ENCODE measurements at regions not wholly inside any gene's neighbourhood (a gene's known extent, or its start where the extent isn't known, plus 50 kb on each side); places are given as distances from the start of the nearest gene placed in this dataset.

DNA sequence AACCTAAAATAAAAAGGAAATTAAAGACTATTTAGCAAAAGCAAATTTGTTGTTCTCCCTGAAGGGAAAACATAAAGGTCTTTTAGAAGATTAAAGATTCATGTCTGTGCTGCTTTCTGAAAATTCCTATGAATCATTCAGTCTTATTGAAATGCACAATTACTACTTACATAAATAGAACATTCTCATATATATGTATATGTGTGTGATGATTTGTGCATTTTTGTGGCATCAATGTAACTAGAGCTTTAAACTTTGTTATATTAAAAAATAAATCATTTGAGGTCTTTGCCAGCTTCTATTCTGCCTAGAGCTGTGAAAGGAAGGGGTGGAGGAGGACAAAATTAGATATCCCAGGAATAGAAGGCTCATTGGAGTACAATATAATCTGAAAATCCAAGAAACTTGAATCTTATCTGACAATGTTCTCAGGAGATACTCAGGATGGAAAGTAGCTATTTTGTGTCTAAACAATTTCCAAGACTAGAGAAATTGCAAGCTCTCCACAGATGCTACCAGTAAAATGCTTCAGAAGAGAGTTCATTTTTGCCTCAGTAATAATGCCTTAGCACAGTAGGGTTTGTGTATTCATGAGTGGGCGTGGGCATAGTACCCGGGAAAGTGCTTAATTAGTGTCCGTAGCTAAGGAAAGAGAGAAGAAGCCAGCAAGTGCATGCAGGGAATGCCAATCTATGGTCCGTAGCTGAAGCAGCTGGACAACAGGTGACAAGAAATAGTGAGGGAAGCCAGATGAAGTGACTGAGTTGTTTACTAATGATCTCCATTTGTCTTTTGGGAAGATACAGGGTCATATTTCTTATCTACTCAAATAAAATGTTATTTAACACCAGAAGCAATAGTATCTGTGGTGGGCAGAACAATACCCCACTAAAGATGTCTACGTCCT is 395.5 kb upstream of the NBEA start:
- DNase-seq (ENCODE audit: low read depth), result no peak
- TF ChIP-seq, protein P1, sequence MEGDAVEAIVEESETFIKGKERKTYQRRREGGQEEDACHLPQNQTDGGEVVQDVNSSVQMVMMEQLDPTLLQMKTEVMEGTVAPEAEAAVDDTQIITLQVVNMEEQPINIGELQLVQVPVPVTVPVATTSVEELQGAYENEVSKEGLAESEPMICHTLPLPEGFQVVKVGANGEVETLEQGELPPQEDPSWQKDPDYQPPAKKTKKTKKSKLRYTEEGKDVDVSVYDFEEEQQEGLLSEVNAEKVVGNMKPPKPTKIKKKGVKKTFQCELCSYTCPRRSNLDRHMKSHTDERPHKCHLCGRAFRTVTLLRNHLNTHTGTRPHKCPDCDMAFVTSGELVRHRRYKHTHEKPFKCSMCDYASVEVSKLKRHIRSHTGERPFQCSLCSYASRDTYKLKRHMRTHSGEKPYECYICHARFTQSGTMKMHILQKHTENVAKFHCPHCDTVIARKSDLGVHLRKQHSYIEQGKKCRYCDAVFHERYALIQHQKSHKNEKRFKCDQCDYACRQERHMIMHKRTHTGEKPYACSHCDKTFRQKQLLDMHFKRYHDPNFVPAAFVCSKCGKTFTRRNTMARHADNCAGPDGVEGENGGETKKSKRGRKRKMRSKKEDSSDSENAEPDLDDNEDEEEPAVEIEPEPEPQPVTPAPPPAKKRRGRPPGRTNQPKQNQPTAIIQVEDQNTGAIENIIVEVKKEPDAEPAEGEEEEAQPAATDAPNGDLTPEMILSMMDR (IDR thresholded peaks at IDR 0.05; ENCODE audit: insufficient read depth, low read length, poor library complexity, severe bottlenecking), result no peak
- Histone ChIP-seq H3K4me3 (ENCODE audit: low read depth, low read length) (no peak overlapping the region), H3K36me3 (ENCODE audit: control insufficient read depth, insufficient read depth, low read length) (no peaks in the 10 kb centered on the region), H3K27me3 (ENCODE audit: control insufficient read depth, insufficient read depth, low read length) (no peaks in the 10 kb centered on the region)

DNA sequence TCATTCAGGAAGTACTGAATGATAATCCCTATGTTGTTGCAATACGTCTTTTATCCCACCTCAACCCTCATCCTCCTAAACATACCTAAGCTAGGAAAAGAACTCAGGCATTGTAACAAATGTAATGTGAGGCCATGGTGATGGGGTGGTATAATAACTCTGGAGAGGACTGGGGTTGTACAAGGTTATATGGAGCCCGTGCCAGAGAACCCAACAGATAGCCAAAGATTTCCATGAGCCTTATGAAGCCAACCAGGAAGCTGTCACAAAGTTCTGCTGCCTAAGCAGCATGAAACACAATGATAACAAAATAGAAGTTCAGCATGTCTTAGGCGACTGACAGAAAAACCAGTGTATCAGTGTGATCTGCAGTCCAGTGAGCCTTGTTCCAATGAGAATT is 394.1 kb upstream of the NBEA start:
- Histone ChIP-seq H3K36me3 (ENCODE audit: control insufficient read depth, insufficient read depth, low read length) (no peaks in the 10 kb centered on the region), H3K27me3 (ENCODE audit: control insufficient read depth, insufficient read depth, low read length) (no peaks in the 10 kb centered on the region), H3K4me3 (ENCODE audit: low read depth, low read length) (no peak overlapping the region)
- TF ChIP-seq, protein P1 (IDR thresholded peaks at IDR 0.05; ENCODE audit: insufficient read depth, low read length, poor library complexity, severe bottlenecking), result no peak
- DNase-seq (ENCODE audit: low read depth), result no peak

DNA sequence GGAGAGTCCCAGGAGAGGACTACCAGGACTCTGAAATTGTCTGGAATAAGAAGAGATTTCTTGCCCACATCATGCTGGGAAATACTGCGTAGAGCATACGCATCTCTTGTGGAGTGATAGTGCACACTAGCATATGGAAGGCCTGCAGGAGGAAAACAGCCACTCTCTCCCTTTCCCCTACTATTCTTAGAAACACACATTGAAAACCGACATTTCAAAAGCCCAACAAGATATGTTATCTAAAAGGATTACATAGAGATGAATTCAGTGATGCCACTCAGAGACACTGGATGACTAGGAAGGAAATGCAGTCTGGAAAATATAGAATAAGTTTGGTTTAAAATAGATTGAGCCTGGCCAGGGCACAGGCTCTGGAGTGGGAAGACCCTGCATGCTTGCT is 388.7 kb upstream of the NBEA start:
- no peak overlapping the region for H3K4me3 ChIP-seq (ENCODE audit: low read depth, low read length)
- no peaks in the 10 kb centered on the region for H3K27me3 ChIP-seq (ENCODE audit: control insufficient read depth, insufficient read depth, low read length)
- DNase-seq (ENCODE audit: low read depth), result no peak
- TF ChIP-seq, protein P1 (IDR thresholded peaks at IDR 0.05; ENCODE audit: insufficient read depth, low read length, poor library complexity, severe bottlenecking), result no peak
- no peaks in the 10 kb centered on the region for H3K36me3 ChIP-seq (ENCODE audit: control insufficient read depth, insufficient read depth, low read length)

DNA sequence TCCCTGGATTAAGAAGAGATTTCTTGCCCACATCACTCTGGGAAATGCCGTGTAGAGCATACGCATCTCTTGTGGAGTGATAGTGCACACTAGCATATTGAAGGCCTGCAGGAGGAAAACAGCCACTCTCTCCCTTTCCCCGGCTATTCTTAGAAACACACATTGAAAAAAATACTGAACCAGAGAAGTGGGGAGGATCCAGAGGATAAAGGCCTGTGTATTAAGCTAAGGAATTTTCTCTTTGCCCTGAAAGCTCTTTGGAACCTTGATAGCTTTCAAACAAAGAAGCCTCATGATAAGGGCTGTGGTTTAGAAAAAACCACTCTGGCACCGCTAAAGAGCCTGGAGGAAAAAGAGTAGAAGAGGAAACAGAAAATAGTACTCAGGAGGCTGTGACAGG is 386.1 kb upstream of the NBEA start:
- TF ChIP-seq, protein P1 (IDR thresholded peaks at IDR 0.05; ENCODE audit: insufficient read depth, low read length, poor library complexity, severe bottlenecking), result no peak
- no peaks in the 10 kb centered on the region for H3K36me3 ChIP-seq (ENCODE audit: control insufficient read depth, insufficient read depth, low read length)
- no peaks in the 10 kb centered on the region for H3K27me3 ChIP-seq (ENCODE audit: control insufficient read depth, insufficient read depth, low read length)
- no peak overlapping the region for H3K4me3 ChIP-seq (ENCODE audit: low read depth, low read length)
- DNase-seq (ENCODE audit: low read depth), result no peak

DNA sequence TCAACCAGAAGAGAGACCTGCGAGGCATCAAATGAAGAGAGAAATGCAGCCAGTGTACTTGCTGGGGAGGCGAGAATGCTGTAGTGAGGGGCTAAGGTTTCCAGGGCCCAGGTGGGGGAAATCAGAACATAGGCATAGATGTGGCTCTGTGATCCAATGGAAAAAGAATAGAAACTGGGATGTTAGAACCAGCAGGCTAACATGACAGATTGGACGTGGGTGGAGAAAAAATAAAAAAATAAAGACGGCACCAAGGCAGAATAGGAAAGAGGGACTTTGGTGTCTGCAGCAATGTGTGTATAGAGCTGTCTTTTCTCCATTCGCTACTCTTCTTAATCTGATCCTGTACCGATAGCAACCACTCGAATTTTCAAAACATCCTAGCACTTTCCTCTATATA is 381.0 kb upstream of the NBEA start:
- TF ChIP-seq, protein P1 (IDR thresholded peaks at IDR 0.05; ENCODE audit: insufficient read depth, low read length, poor library complexity, severe bottlenecking), result no peak
- no peak for DNase-seq (ENCODE audit: low read depth)
- no peaks in the 10 kb centered on the region for H3K27me3 ChIP-seq (ENCODE audit: control insufficient read depth, insufficient read depth, low read length)

DNA sequence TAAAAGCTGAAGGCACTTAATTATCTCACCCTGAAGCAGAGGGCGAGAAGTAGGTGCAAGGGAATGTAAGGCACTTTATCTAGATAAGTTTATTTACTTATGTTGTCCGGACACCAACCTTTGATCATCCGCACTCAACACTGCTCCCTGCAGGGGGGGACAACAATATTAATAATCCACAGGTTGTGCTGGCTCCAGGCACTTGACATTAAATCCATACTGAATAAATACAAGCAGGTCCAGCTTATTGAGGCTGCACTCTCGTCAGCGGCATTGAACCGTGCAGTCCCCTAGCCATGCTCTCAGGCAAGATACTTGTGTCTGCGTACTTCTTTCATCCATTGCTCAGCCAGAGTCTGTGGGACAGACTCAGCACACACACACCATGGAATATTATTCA is 374.5 kb upstream of the NBEA start:
- H3K4me3 ChIP-seq (ENCODE audit: low read depth, low read length), result no peak overlapping the region
- TF ChIP-seq, protein P1 (IDR thresholded peaks at IDR 0.05; ENCODE audit: insufficient read depth, low read length, poor library complexity, severe bottlenecking), result no peak
- DNase-seq (ENCODE audit: low read depth), result no peak
- H3K27me3 ChIP-seq (ENCODE audit: control insufficient read depth, insufficient read depth, low read length), result no peaks in the 10 kb centered on the region
- H3K36me3 ChIP-seq (ENCODE audit: control insufficient read depth, insufficient read depth, low read length), result no peaks in the 10 kb centered on the region

More for the DNA sequence above, 381.0 kb upstream of the NBEA start:
- no peak overlapping the region for H3K4me3 ChIP-seq (ENCODE audit: low read depth, low read length)
- H3K36me3 ChIP-seq (ENCODE audit: control insufficient read depth, insufficient read depth, low read length), result no peaks in the 10 kb centered on the region

Measured in kidney epithelial cell (primary cell).